Ascending aorta (tissue), 2 donors: ENCODE measurements at regions not wholly inside any gene's neighbourhood (a gene's known extent, or its start where the extent isn't known, plus 50 kb on each side); places are given as distances from the start of the nearest gene placed in this dataset.

Experiments used
- DNase-seq, 2 donors: peaks; one replicate each; pipeline ENCODE4 v3.0.0-alpha.2; 2019; ENCODE audit warnings: low spot score in 2 of 2
- H3K27ac ChIP-seq, 2 donors: fragments of 200-600 bp; sonication (generic); one replicate each; pipeline ENCODE4 v1.5.1; 2016 to 2017; ENCODE audit warnings: mild to moderate bottlenecking in 1 of 2
- H3K27me3 ChIP-seq: fragments of 200-600 bp; sonication (generic); one replicate; pipeline ENCODE4 v1.5.1; 2017
- H3K36me3 ChIP-seq, 2 donors: fragments of 200-600 bp; sonication (generic); one replicate each; pipeline ENCODE4 v1.5.1; 2016
- H3K4me1 ChIP-seq, 2 donors: fragments of 200-600 bp; sonication (generic); one replicate each; pipeline ENCODE4 v1.5.1; 2016 to 2017; ENCODE audit warnings: mild to moderate bottlenecking in 1 of 2
- H3K4me3 ChIP-seq, 2 donors: fragments of 200-600 bp; sonication (generic); one replicate each; pipeline ENCODE4 v1.5.1; 2016 to 2017; ENCODE audit warnings: mild to moderate bottlenecking in 1 of 2
- H3K9me3 ChIP-seq, 2 donors: fragments of 200-600 bp; sonication (generic); one replicate each; pipeline ENCODE4 v1.5.1; 2016
- intact Hi-C: fragments of 100-400 bp; cut with DNase I; formaldehyde crosslinking; loops from one replicate; pipeline ENCODE4 v1.15.1; 2023
- TF ChIP-seq, protein P1 (sequence below), 3 experiments: fragments of 200-600 bp in 2 of 3; fragments of 450-650 bp in 1 of 3; sonication (generic) in 2 of 3; IDR thresholded peaks; one replicate each; pipeline ENCODE4 v1.5.1; 2016 to 2019; ENCODE audit warnings: antibody characterized with exemption in 3 of 3, mild to moderate bottlenecking in 1 of 3, moderate library complexity in 1 of 3

DNA sequence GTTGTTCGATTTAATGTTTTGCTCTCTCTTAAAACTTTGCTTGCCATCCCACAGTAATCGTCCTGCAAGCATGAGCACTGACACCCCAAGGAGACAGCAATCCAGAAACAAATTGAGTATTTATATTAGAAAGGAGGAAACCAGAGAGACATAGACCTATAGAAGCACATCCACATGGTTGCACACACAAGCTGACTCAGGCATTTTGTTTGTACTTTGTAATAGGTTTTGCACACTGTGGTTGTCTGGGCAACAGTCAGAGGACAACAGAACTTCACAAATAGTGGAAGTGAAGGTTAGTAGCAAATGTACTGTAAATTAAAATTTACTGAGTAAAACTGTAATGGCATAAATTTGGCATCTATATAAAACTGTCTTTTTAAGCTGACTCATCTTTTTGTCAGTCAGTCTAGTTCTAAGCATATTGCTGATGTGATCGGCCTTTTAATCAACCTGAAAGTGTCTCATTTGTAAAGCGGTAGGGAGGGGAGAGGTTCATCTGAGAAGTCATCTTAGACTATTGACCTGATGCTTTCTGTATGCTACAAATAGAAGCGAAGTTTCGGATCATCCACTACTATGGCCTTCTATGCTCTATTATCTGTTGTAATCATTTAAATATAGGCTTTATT, 1624.7 kb downstream of the ARAP2 start:
- no peaks in the 10 kb centered on the region for H3K4me1 ChIP-seq
- no peaks in the 10 kb centered on the region for H3K9me3 ChIP-seq
- intact Hi-C loops = no loop called here
- TF ChIP-seq, protein P1, sequence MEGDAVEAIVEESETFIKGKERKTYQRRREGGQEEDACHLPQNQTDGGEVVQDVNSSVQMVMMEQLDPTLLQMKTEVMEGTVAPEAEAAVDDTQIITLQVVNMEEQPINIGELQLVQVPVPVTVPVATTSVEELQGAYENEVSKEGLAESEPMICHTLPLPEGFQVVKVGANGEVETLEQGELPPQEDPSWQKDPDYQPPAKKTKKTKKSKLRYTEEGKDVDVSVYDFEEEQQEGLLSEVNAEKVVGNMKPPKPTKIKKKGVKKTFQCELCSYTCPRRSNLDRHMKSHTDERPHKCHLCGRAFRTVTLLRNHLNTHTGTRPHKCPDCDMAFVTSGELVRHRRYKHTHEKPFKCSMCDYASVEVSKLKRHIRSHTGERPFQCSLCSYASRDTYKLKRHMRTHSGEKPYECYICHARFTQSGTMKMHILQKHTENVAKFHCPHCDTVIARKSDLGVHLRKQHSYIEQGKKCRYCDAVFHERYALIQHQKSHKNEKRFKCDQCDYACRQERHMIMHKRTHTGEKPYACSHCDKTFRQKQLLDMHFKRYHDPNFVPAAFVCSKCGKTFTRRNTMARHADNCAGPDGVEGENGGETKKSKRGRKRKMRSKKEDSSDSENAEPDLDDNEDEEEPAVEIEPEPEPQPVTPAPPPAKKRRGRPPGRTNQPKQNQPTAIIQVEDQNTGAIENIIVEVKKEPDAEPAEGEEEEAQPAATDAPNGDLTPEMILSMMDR (IDR thresholded peaks at IDR 0.05) = no peak
- no peaks in the 10 kb centered on the region for H3K36me3 ChIP-seq
- no peaks in the 10 kb centered on the region for H3K27me3 ChIP-seq
- no peak for DNase-seq
- H3K4me3 ChIP-seq = no peak overlapping the region
- no peak overlapping the region for H3K27ac ChIP-seq

- Histone ChIP-seq H3K27ac (no peak overlapping the region), H3K36me3 (no peaks in the 10 kb centered on the region), H3K9me3 (no peaks in the 10 kb centered on the region), H3K4me3 (no peak overlapping the region), H3K4me1 (no peaks in the 10 kb centered on the region), H3K27me3 (no peaks in the 10 kb centered on the region)
- TF ChIP-seq, protein P1 (IDR thresholded peaks at IDR 0.05) = no peak
- no peak for DNase-seq
- intact Hi-C loops = no loop called here
These were observed 1615.8 kb downstream of the ARAP2 start for GRCh38 chr4:34628471-34628870.

- Histone ChIP-seq H3K4me1 (no peaks in the 10 kb centered on the region), H3K9me3 (no peaks in the 10 kb centered on the region), H3K4me3 (no peak overlapping the region), H3K27me3 (no peaks in the 10 kb centered on the region), H3K36me3 (no peaks in the 10 kb centered on the region), H3K27ac (no peak overlapping the region)
- TF ChIP-seq, protein P1 (IDR thresholded peaks at IDR 0.05) = no peak
- no peak for DNase-seq
- intact Hi-C loops = no loop called here
These were observed 1614.9 kb downstream of the ARAP2 start for GRCh38 chr4:34629451-34629850.

- TF ChIP-seq, protein P1 (IDR thresholded peaks at IDR 0.05) = no peak
- H3K4me3 ChIP-seq = no peak overlapping the region
- no peaks in the 10 kb centered on the region for H3K36me3 ChIP-seq
- no peaks in the 10 kb centered on the region for H3K4me1 ChIP-seq
- intact Hi-C loops = no loop called here
- H3K27ac ChIP-seq = no peak overlapping the region
- DNase-seq = no peak
- no peaks in the 10 kb centered on the region for H3K27me3 ChIP-seq
- no peaks in the 10 kb centered on the region for H3K9me3 ChIP-seq
These were observed 1611.1 kb downstream of the ARAP2 start for GRCh38 chr4:34633241-34633640.

GRCh38 chr4:34636623-34637022, 1607.7 kb downstream of the ARAP2 start:
- intact Hi-C loops = no loop called here
- no peaks in the 10 kb centered on the region for H3K36me3 ChIP-seq

More at GRCh38 chr4:34636623-34637022, 1607.7 kb downstream of the ARAP2 start:
- Histone ChIP-seq H3K9me3 (peaks cover 0 to 5% of the 10 kb centered on the region in 2 donors), H3K4me3 (no peak overlapping the region), H3K4me1 (no peaks in the 10 kb centered on the region), H3K27me3 (no peaks in the 10 kb centered on the region), H3K27ac (no peak overlapping the region)
- no peak for DNase-seq
- TF ChIP-seq, protein P1 (IDR thresholded peaks at IDR 0.05) = no peak
